GM12865 (cell line): ENCODE measurements at regions not wholly inside any gene's neighbourhood (a gene's known extent, or its start where the extent isn't known, plus 50 kb on each side); places are given as distances from the start of the nearest gene placed in this dataset.

Experiments used
- DNase-seq: peaks from one replicate; pipeline ENCODE4 v3.0.0; 2010; ENCODE audit warnings: low read depth
- H3K4me3 ChIP-seq: 2 replicates; pipeline ENCODE4 v1.5.1; 2011; ENCODE audit warnings: mild to moderate bottlenecking, low read depth, low read length, control low read depth
- CTCF ChIP-seq: IDR thresholded peaks from 2 replicates; pipeline ENCODE4 v1.5.1; 2011; ENCODE audit warnings: low read length, control low read depth, low read depth, inconsistent platforms; ENCODE audit not compliant: insufficient read depth; ENCODE audit errors: missing control alignments

- H3K4me3 ChIP-seq = no peak overlapping the region
- no peak for DNase-seq
- TF ChIP-seq CTCF = no peak
These were observed 514.1 kb downstream of the RAB38 start for GRCh38 chr11:87660926-87661660.

GRCh38 chr11:87659807-87660206 lies 515.4 kb downstream of the RAB38 start:
- H3K4me3 ChIP-seq = no peak overlapping the region
- no peak for TF ChIP-seq CTCF
- DNase-seq = no peak

GRCh38 chr11:87645626-87646025 lies 529.6 kb downstream of the RAB38 start:
- no peak for DNase-seq
- no peak overlapping the region for H3K4me3 ChIP-seq
- TF ChIP-seq CTCF = no peak

- TF ChIP-seq CTCF = no peak
- DNase-seq = no peak
These were observed 535.4 kb downstream of the RAB38 start for GRCh38 chr11:87639753-87640364.

GRCh38 chr11:87635001-87635400 lies 540.2 kb downstream of the RAB38 start:
- H3K4me3 ChIP-seq = no peak overlapping the region
- TF ChIP-seq CTCF = no peak
- DNase-seq = no peak

More at GRCh38 chr11:87639753-87640364, 535.4 kb downstream of the RAB38 start:
- no peak overlapping the region for H3K4me3 ChIP-seq

GRCh38 chr11:87634331-87634730 lies 540.9 kb downstream of the RAB38 start:
- no peak overlapping the region for H3K4me3 ChIP-seq
- no peak for TF ChIP-seq CTCF
- DNase-seq = no peak
